ENCODE measurements at regions not wholly inside any gene's neighbourhood (a gene's known extent, or its start where the extent isn't known, plus 50 kb on each side); places are given as distances from the start of the nearest gene placed in this dataset.

DNA sequence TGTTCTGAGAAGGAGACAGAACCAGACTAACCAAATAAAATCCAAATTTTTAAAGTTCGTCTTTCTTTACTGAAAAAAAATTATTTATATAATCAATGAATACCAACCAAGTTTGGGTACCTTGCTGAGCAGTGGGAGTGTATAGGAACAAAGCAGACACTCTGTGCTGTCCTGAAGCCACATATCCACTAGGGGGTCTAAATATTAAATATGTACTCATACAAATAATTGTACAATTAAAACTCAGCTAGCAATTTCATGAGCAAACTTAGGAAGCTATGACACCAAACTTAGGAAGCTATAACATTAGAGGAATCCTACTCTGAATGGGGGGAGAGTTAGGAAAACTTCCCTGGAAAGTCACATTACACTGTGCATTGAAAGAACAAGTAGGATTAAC is 582.0 kb upstream of the EPHA5 start:
- TF ChIP-seq, protein P1, sequence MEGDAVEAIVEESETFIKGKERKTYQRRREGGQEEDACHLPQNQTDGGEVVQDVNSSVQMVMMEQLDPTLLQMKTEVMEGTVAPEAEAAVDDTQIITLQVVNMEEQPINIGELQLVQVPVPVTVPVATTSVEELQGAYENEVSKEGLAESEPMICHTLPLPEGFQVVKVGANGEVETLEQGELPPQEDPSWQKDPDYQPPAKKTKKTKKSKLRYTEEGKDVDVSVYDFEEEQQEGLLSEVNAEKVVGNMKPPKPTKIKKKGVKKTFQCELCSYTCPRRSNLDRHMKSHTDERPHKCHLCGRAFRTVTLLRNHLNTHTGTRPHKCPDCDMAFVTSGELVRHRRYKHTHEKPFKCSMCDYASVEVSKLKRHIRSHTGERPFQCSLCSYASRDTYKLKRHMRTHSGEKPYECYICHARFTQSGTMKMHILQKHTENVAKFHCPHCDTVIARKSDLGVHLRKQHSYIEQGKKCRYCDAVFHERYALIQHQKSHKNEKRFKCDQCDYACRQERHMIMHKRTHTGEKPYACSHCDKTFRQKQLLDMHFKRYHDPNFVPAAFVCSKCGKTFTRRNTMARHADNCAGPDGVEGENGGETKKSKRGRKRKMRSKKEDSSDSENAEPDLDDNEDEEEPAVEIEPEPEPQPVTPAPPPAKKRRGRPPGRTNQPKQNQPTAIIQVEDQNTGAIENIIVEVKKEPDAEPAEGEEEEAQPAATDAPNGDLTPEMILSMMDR (IDR thresholded peaks at IDR 0.05; ENCODE audit: low read depth, low read length, poor library complexity, severe bottlenecking) = peak; percentile 29
- TF ChIP-seq EZH2phosphoT487 (IDR thresholded peaks at IDR 0.05; ENCODE audit: borderline replicate concordance, low read length) = no peak
- Histone ChIP-seq H3K4me1 (ENCODE audit: control insufficient read depth, low read length) (no peaks in the 10 kb centered on the region), H3K27me3 (ENCODE audit: control insufficient read depth, low read length) (no peaks in the 10 kb centered on the region)

DNA sequence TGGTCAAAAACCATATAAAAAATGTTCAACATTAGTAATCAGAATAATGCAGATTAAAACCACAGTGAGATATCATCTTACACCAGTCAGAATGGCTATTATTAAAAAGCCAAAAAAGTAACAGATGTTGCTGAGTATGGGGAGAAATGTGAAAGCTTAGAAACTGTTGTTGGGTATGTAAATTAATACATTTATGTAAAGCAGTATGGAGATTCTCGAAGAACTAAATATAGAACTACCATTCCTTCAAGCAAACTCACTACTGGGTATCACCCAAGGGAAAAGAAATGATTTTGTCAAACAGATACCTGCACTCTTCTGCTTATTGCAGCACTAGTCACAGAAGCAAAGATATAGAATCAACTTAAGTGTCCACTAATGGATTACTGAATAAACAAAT is 576.4 kb upstream of the EPHA5 start:
- TF ChIP-seq EZH2phosphoT487 (IDR thresholded peaks at IDR 0.05; ENCODE audit: borderline replicate concordance, low read length) = no peak
- TF ChIP-seq, protein P1 (IDR thresholded peaks at IDR 0.05; ENCODE audit: low read depth, low read length, poor library complexity, severe bottlenecking) = no peak
- Histone ChIP-seq H3K4me1 (ENCODE audit: control insufficient read depth, low read length) (no peaks in the 10 kb centered on the region), H3K27me3 (ENCODE audit: control insufficient read depth, low read length) (no peaks in the 10 kb centered on the region), H3K4me3 (ENCODE audit: low read length) (no peak overlapping the region), H3F3A (ENCODE audit: control insufficient read depth, insufficient read depth) (no peaks in the 10 kb centered on the region), H3K9me3 (ENCODE audit: control insufficient read depth, insufficient read depth, low read length) (no peaks in the 10 kb centered on the region), H3K4me2 (ENCODE audit: low read length) (no peak overlapping the region), H4K20me1 (ENCODE audit: control insufficient read depth, insufficient read depth, low read depth, low read length) (no peaks in the 10 kb centered on the region), H3K79me2 (ENCODE audit: control insufficient read depth, low read length) (no peaks in the 10 kb centered on the region), H3K36me3 (ENCODE audit: control insufficient read depth, low read length) (no peaks in the 10 kb centered on the region), H3K27ac (ENCODE audit: low read depth, low read length) (no peak overlapping the region), H3K9me2 (replicated peaks; ENCODE audit: control insufficient read depth, low read length) (no peaks in the 10 kb centered on the region)

More for the DNA sequence above, 582.0 kb upstream of the EPHA5 start:
- no peak overlapping the region for H3K4me3 ChIP-seq (ENCODE audit: low read length)
- no peaks in the 10 kb centered on the region for H3K79me2 ChIP-seq (ENCODE audit: control insufficient read depth, low read length)
- no peaks in the 10 kb centered on the region for H3K9me2 ChIP-seq (replicated peaks; ENCODE audit: control insufficient read depth, low read length)
- H3K36me3 ChIP-seq (ENCODE audit: control insufficient read depth, low read length) = no peaks in the 10 kb centered on the region
- H3K4me2 ChIP-seq (ENCODE audit: low read length) = no peak overlapping the region
- H3F3A ChIP-seq (ENCODE audit: control insufficient read depth, insufficient read depth) = no peaks in the 10 kb centered on the region
- H3K9me3 ChIP-seq (ENCODE audit: control insufficient read depth, insufficient read depth, low read length) = no peaks in the 10 kb centered on the region
- H3K27ac ChIP-seq (ENCODE audit: low read depth, low read length) = no peak overlapping the region
- no peaks in the 10 kb centered on the region for H4K20me1 ChIP-seq (ENCODE audit: control insufficient read depth, insufficient read depth, low read depth, low read length)

DNA sequence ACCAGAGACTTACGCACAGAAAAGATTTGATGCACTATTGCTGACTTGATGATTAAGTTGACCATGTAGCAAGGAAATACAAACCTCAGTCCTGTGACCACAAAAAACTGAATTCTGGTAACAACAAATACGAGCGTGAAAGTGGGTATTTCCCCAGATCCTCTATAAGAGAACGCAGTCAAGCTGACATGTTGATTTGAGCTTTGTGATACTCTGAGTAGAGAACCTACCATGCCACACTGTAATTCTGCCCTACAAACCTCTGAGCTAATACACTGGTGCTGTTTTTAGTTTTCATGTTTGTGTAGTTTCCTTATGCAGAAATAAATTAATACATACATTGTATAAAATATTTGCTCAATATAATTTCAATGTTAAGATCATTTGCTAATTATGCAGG is 565.6 kb upstream of the EPHA5 start:
- Histone ChIP-seq H3K4me2 (ENCODE audit: low read length) (no peak overlapping the region), H3K79me2 (ENCODE audit: control insufficient read depth, low read length) (no peaks in the 10 kb centered on the region)
- TF ChIP-seq, protein P1 (IDR thresholded peaks at IDR 0.05; ENCODE audit: low read depth, low read length, poor library complexity, severe bottlenecking) = no peak
- no peak for TF ChIP-seq EZH2phosphoT487 (IDR thresholded peaks at IDR 0.05; ENCODE audit: borderline replicate concordance, low read length)

DNA sequence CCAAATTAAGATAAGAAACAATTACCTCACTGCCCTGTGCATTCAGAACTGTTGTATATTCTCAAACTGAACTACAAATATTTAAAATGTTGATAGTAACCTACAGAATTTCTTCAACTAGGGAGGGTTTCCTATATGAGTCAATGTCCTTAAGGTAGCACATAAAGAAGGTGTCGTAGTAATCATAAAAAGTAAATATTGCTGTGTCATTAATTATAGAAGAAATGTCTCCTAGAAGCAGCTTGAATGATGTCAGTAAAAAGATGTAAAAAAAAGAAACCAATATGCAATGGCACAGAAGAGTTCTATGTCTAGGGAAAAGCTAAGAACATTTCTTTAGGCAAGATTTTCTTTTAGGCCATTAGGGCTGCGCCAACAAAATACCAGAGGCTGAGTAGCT is 559.6 kb upstream of the EPHA5 start:
- no peak overlapping the region for H3K4me2 ChIP-seq (ENCODE audit: low read length)
- H3K9me2 ChIP-seq (replicated peaks; ENCODE audit: control insufficient read depth, low read length) = no peaks in the 10 kb centered on the region
- H3K36me3 ChIP-seq (ENCODE audit: control insufficient read depth, low read length) = no peaks in the 10 kb centered on the region
- H4K20me1 ChIP-seq (ENCODE audit: control insufficient read depth, insufficient read depth, low read depth, low read length) = no peaks in the 10 kb centered on the region
- no peaks in the 10 kb centered on the region for H3K27me3 ChIP-seq (ENCODE audit: control insufficient read depth, low read length)
- no peaks in the 10 kb centered on the region for H3K79me2 ChIP-seq (ENCODE audit: control insufficient read depth, low read length)
- H3K9me3 ChIP-seq (ENCODE audit: control insufficient read depth, insufficient read depth, low read length) = no peaks in the 10 kb centered on the region
- no peaks in the 10 kb centered on the region for H3K4me1 ChIP-seq (ENCODE audit: control insufficient read depth, low read length)
- H3F3A ChIP-seq (ENCODE audit: control insufficient read depth, insufficient read depth) = no peaks in the 10 kb centered on the region
- H3K4me3 ChIP-seq (ENCODE audit: low read length) = no peak overlapping the region
- no peak overlapping the region for H3K27ac ChIP-seq (ENCODE audit: low read depth, low read length)
- TF ChIP-seq, protein P1 (IDR thresholded peaks at IDR 0.05; ENCODE audit: low read depth, low read length, poor library complexity, severe bottlenecking) = no peak
- no peak for TF ChIP-seq EZH2phosphoT487 (IDR thresholded peaks at IDR 0.05; ENCODE audit: borderline replicate concordance, low read length)

More for the DNA sequence above, 565.6 kb upstream of the EPHA5 start:
- no peaks in the 10 kb centered on the region for H3K27me3 ChIP-seq (ENCODE audit: control insufficient read depth, low read length)
- no peaks in the 10 kb centered on the region for H3K9me2 ChIP-seq (replicated peaks; ENCODE audit: control insufficient read depth, low read length)
- H3K9me3 ChIP-seq (ENCODE audit: control insufficient read depth, insufficient read depth, low read length) = no peaks in the 10 kb centered on the region
- H4K20me1 ChIP-seq (ENCODE audit: control insufficient read depth, insufficient read depth, low read depth, low read length) = no peaks in the 10 kb centered on the region
- H3F3A ChIP-seq (ENCODE audit: control insufficient read depth, insufficient read depth) = no peaks in the 10 kb centered on the region
- H3K27ac ChIP-seq (ENCODE audit: low read depth, low read length) = no peak overlapping the region
- no peak overlapping the region for H3K4me3 ChIP-seq (ENCODE audit: low read length)
- no peaks in the 10 kb centered on the region for H3K4me1 ChIP-seq (ENCODE audit: control insufficient read depth, low read length)
- H3K36me3 ChIP-seq (ENCODE audit: control insufficient read depth, low read length) = no peaks in the 10 kb centered on the region
